DND-41 (cell line): ENCODE measurements at regions not wholly inside any gene's neighbourhood (a gene's known extent, or its start where the extent isn't known, plus 50 kb on each side); places are given as distances from the start of the nearest gene placed in this dataset.

Experiments used
- ATAC-seq: fragments of 200-7000 bp; cut with Tn5 transposase; 3 replicates; pipeline ENCODE4 v1.9.1; 2021; ENCODE audit warnings: low read depth; ENCODE audit not compliant: insufficient read depth
- DNase-seq: peaks from one replicate; pipeline ENCODE4 v3.0.0-alpha.2; 2020
- H2AFZ ChIP-seq: 2 replicates; pipeline ENCODE4 v1.6.0; 2012; ENCODE audit warnings: low read depth, low read length
- H3K27ac ChIP-seq: 2 replicates; pipeline ENCODE4 v1.5.1; 2012; ENCODE audit warnings: low read length, inconsistent platforms
- H3K27me3 ChIP-seq: fragments of 200-600 bp; sonication (generic); 2 replicates; pipeline ENCODE4 v1.6.0; 2012; ENCODE audit warnings: low read length, mild to moderate bottlenecking, inconsistent platforms; ENCODE audit not compliant: insufficient read depth, poor library complexity
- H3K36me3 ChIP-seq: 2 replicates; pipeline ENCODE4 v1.5.1; 2012; ENCODE audit warnings: low read length, inconsistent platforms; ENCODE audit not compliant: insufficient read depth
- H3K4me1 ChIP-seq: 2 replicates; pipeline ENCODE4 v1.5.1; 2012; ENCODE audit warnings: mild to moderate bottlenecking, low read length; ENCODE audit not compliant: insufficient read depth
- H3K4me2 ChIP-seq: 2 replicates; pipeline ENCODE4 v1.6.0; 2012; ENCODE audit warnings: mild to moderate bottlenecking, moderate library complexity, low read length, inconsistent platforms; ENCODE audit not compliant: insufficient read depth
- H3K4me3 ChIP-seq, 2 experiments: fragments of 200-600 bp in 1 of 2; shearing (Covaris generic) in 1 of 2; 2 replicates each; pipeline ENCODE4 v1.5.1; 2012 to 2016; ENCODE audit warnings: inconsistent platforms in 2 of 2, low read length in 2 of 2, mild to moderate bottlenecking in 2 of 2, low read depth in 1 of 2, moderate library complexity in 1 of 2
- H3K79me2 ChIP-seq: 2 replicates; pipeline ENCODE4 v1.6.0; 2012; ENCODE audit warnings: low read length, inconsistent platforms; ENCODE audit not compliant: insufficient read depth
- H3K9ac ChIP-seq: 2 replicates; pipeline ENCODE4 v1.6.0; 2012; ENCODE audit warnings: low read depth, mild to moderate bottlenecking, inconsistent platforms, low read length, moderate library complexity
- H3K9me3 ChIP-seq: 2 replicates; pipeline ENCODE4 v1.5.1; 2012; ENCODE audit warnings: low read length, moderate library complexity, mild to moderate bottlenecking, inconsistent platforms; ENCODE audit not compliant: insufficient read depth, severe bottlenecking
- H4K20me1 ChIP-seq: 2 replicates; pipeline ENCODE4 v1.6.0; 2012; ENCODE audit warnings: low read length; ENCODE audit not compliant: insufficient read depth
- EZH2 ChIP-seq: IDR thresholded peaks from 3 replicates; pipeline ENCODE4 v1.6.1; 2012; ENCODE audit warnings: borderline replicate concordance, low read depth, mild to moderate bottlenecking, moderate library complexity, low read length, inconsistent platforms; ENCODE audit not compliant: severe bottlenecking
- TF ChIP-seq, protein P1 (sequence below): IDR thresholded peaks from 2 replicates; pipeline ENCODE4 v1.5.1; 2012; ENCODE audit warnings: borderline replicate concordance, low read length, moderate library complexity, mild to moderate bottlenecking; ENCODE audit not compliant: poor library complexity, severe bottlenecking; ENCODE audit errors: extremely low read depth

DNA sequence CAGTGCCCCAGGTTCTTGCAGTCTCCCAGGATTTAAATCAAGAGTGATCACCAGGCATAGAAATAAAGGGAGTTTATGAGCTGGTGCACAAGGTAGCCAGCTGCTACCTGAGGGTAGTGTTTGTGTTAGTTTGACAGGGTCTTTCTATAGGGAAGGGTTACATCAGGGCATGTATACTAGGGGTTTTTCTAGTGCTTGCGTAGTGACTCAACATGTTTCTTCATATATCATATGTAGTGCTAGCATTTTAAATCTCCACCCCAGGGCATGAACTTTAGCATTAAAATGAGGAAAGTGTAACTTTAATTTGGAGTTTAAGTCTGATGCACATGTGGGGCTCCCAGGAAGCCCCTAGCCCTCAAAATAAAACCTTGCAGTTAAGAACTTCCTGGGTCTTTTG is 86.5 kb upstream of the TNR start:
- H3K4me3 ChIP-seq, result no peak overlapping the region
- no peaks in the 10 kb centered on the region for H3K27me3 ChIP-seq
- H4K20me1 ChIP-seq, result no peaks in the 10 kb centered on the region
- H3K9me3 ChIP-seq, result peaks cover 3% of the 10 kb centered on the region
- H2AFZ ChIP-seq, result no peak overlapping the region
- no peak overlapping the region for H3K4me2 ChIP-seq
- no peak overlapping the region for H3K27ac ChIP-seq
- no peaks in the 10 kb centered on the region for H3K4me1 ChIP-seq
- no peaks in the 10 kb centered on the region for H3K36me3 ChIP-seq
- TF ChIP-seq, protein P1, sequence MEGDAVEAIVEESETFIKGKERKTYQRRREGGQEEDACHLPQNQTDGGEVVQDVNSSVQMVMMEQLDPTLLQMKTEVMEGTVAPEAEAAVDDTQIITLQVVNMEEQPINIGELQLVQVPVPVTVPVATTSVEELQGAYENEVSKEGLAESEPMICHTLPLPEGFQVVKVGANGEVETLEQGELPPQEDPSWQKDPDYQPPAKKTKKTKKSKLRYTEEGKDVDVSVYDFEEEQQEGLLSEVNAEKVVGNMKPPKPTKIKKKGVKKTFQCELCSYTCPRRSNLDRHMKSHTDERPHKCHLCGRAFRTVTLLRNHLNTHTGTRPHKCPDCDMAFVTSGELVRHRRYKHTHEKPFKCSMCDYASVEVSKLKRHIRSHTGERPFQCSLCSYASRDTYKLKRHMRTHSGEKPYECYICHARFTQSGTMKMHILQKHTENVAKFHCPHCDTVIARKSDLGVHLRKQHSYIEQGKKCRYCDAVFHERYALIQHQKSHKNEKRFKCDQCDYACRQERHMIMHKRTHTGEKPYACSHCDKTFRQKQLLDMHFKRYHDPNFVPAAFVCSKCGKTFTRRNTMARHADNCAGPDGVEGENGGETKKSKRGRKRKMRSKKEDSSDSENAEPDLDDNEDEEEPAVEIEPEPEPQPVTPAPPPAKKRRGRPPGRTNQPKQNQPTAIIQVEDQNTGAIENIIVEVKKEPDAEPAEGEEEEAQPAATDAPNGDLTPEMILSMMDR, result no peak
- TF ChIP-seq EZH2, result no peak
- no peaks in the 10 kb centered on the region for H3K79me2 ChIP-seq
- DNase-seq, result no peak
- no peak overlapping the region for H3K9ac ChIP-seq
- ATAC-seq, result no peak

DNA sequence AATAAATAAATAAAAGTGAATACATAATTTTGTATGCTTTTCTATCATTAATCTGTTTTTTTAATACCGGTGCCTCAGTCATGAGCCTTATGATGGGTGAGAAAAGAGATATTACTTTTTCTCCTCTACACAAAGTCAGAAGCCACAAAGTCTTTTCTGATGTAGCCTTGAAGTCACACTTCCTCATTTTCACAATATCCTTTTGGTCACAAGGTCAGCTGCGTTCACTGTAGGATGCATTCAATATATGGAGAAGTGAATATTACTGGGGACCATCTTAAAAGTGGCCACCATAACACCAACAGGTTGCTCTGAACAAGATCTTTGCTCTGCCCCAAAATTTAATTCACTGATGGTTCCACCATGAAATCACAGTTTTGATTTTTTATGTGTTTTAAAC is 83.3 kb upstream of the TNR start:
- Histone ChIP-seq H2AFZ (no peak overlapping the region), H3K4me3 (no peak overlapping the region), H3K36me3 (no peaks in the 10 kb centered on the region), H3K27ac (no peak overlapping the region), H3K9ac (no peak overlapping the region), H3K27me3 (no peaks in the 10 kb centered on the region), H4K20me1 (no peaks in the 10 kb centered on the region), H3K4me1 (no peaks in the 10 kb centered on the region), H3K9me3 (peaks cover 3% of the 10 kb centered on the region), H3K4me2 (no peak overlapping the region), H3K79me2 (no peaks in the 10 kb centered on the region)
- TF ChIP-seq, protein P1, result no peak
- TF ChIP-seq EZH2, result no peak
- DNase-seq, result no peak
- no peak for ATAC-seq

DNA sequence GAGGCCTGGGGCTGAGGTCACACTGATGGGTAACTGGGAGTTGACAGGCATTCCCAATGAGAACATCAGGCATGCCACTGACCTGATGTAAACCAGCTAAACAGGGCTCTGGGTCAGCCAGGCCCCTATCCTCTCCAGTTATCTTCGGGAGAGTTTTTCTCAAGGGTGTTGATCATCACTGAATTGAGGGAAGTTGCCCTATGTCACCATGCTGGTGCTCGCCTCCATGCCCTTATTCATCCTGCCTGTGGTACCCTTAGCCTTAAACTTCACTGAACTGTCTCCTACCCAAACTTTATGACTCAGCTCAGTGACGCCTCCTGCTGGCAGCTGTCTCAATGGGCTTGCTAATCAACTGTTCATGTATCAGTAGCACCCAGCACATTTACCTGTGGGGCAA is 80.7 kb upstream of the TNR start:
- DNase-seq (peak; percentile 23), ATAC-seq (no peak)
- Histone ChIP-seq H3K27me3 (no peaks in the 10 kb centered on the region), H3K4me2 (no peak overlapping the region), H4K20me1 (no peaks in the 10 kb centered on the region), H3K36me3 (no peaks in the 10 kb centered on the region), H3K9me3 (no peaks in the 10 kb centered on the region), H3K79me2 (no peaks in the 10 kb centered on the region), H3K4me3 (no peak overlapping the region), H3K27ac (no peak overlapping the region), H2AFZ (no peak overlapping the region), H3K4me1 (no peaks in the 10 kb centered on the region), H3K9ac (no peak overlapping the region)
- TF ChIP-seq EZH2, result no peak
- TF ChIP-seq, protein P1, result peak; percentile 46

DNA sequence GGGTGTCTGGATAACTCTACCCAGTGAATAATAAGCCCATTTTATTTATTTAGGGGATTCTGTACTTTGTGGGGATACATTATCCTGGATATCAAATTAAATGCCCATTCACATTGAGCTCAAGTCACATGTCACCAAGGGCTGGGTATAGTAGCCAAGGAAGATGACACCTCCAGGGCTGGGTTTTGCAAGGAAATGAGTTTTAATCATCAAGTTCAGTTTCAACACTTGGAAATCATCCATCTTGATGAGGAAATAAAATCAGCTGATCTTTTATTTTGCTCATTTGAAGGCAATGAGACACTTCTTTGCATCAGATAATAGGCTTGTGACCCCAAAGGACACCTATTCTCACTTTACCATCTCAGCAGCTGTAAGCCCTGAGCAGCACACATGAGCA is 80.0 kb upstream of the TNR start:
- H3K4me2 ChIP-seq, result no peak overlapping the region
- ATAC-seq, result no peak

More for the DNA sequence above, 80.0 kb upstream of the TNR start:
- Histone ChIP-seq H3K4me1 (no peaks in the 10 kb centered on the region), H3K4me3 (no peak overlapping the region), H2AFZ (no peak overlapping the region), H4K20me1 (no peaks in the 10 kb centered on the region), H3K27me3 (no peaks in the 10 kb centered on the region), H3K36me3 (no peaks in the 10 kb centered on the region), H3K9ac (no peak overlapping the region), H3K9me3 (no peaks in the 10 kb centered on the region), H3K79me2 (no peaks in the 10 kb centered on the region), H3K27ac (no peak overlapping the region)
- no peak for DNase-seq
- TF ChIP-seq, protein P1, result no peak
- TF ChIP-seq EZH2, result no peak
